BJ (cell line): ENCODE measurements at regions not wholly inside any gene's neighbourhood (a gene's known extent, or its start where the extent isn't known, plus 50 kb on each side); places are given as distances from the start of the nearest gene placed in this dataset.

Source experiments
- CTCF ChIA-PET: fragments of 350-600 bp; formaldehyde crosslinking; extraction: SDS; loops from one replicate; lab custom pipeline; 2021; ENCODE audit warnings: antibody characterized with exemption, inconsistent platforms; lab: Yijun Ruan, JAX
- POLR2A ChIA-PET: fragments of 300-600 bp; sonication (Branson Sonifier 250); formaldehyde crosslinking; extraction: SDS; loops from one replicate; lab custom pipeline; 2021; ENCODE audit warnings: antibody characterized with exemption; lab: Charles Lee
- DNase-seq: peaks from one replicate; pipeline ENCODE4 v3.0.0-alpha.2; 2011; ENCODE audit warnings: low read depth
- H3K27me3 ChIP-seq: 2 replicates; pipeline ENCODE4 v1.6.0; 2011; ENCODE audit warnings: low read length; ENCODE audit not compliant: control insufficient read depth, insufficient read depth
- H3K36me3 ChIP-seq: 2 replicates; pipeline ENCODE4 v1.5.1; 2011; ENCODE audit warnings: low read length; ENCODE audit not compliant: control insufficient read depth, insufficient read depth
- H3K4me3 ChIP-seq: 2 replicates; pipeline ENCODE4 v1.5.1; 2011; ENCODE audit warnings: low read depth, mild to moderate bottlenecking, control low read depth, low read length
- CTCF ChIP-seq: IDR thresholded peaks from 2 replicates; pipeline ENCODE4 v1.5.1; 2011; ENCODE audit warnings: low read depth, mild to moderate bottlenecking, control low read depth, inconsistent platforms, low read length, moderate library complexity; ENCODE audit not compliant: insufficient read depth

- no peak for TF ChIP-seq CTCF
- CTCF ChIA-PET: no interaction called here
- H3K4me3 ChIP-seq: no peak overlapping the region
- no peak for DNase-seq
- POLR2A ChIA-PET: no interaction called here
- no peaks in the 10 kb centered on the region for H3K27me3 ChIP-seq
- no peaks in the 10 kb centered on the region for H3K36me3 ChIP-seq
Observed at GRCh38 chr18:40501026-40501425, 1454.0 kb upstream of the PIK3C3 start.

- Histone ChIP-seq H3K27me3 (no peaks in the 10 kb centered on the region), H3K4me3 (no peak overlapping the region), H3K36me3 (no peaks in the 10 kb centered on the region)
- CTCF ChIA-PET: no interaction called here
- no peak for DNase-seq
- no peak for TF ChIP-seq CTCF
- POLR2A ChIA-PET: no interaction called here
Observed at GRCh38 chr18:40494603-40495002, 1460.4 kb upstream of the PIK3C3 start.

- ChIA-PET POLR2A (no interaction called here), CTCF (no interaction called here)
- Histone ChIP-seq H3K4me3 (no peak overlapping the region), H3K27me3 (no peaks in the 10 kb centered on the region), H3K36me3 (no peaks in the 10 kb centered on the region)
- no peak for DNase-seq
- TF ChIP-seq CTCF: no peak
Observed at GRCh38 chr18:40493316-40493715, 1461.7 kb upstream of the PIK3C3 start.

GRCh38 chr18:40489301-40489700, 1465.7 kb upstream of the PIK3C3 start:
- CTCF ChIA-PET: no interaction called here
- TF ChIP-seq CTCF: no peak
- no peak for DNase-seq

GRCh38 chr18:40485318-40485717, 1469.7 kb upstream of the PIK3C3 start:
- Histone ChIP-seq H3K36me3 (no peaks in the 10 kb centered on the region), H3K4me3 (no peak overlapping the region), H3K27me3 (no peaks in the 10 kb centered on the region)
- ChIA-PET CTCF (no interaction called here), POLR2A (no interaction called here)
- peak; percentile 6 for DNase-seq
- no peak for TF ChIP-seq CTCF

More at GRCh38 chr18:40489301-40489700, 1465.7 kb upstream of the PIK3C3 start:
- no peak overlapping the region for H3K4me3 ChIP-seq
- POLR2A ChIA-PET: no interaction called here
- H3K27me3 ChIP-seq: no peaks in the 10 kb centered on the region
- H3K36me3 ChIP-seq: no peaks in the 10 kb centered on the region
